ENCODE measurements at regions not wholly inside any gene's neighbourhood (a gene's known extent, or its start where the extent isn't known, plus 50 kb on each side); places are given as distances from the start of the nearest gene placed in this dataset.

- Histone ChIP-seq H3K27me3 (replicated peaks in 1 of 2; ENCODE audit: control insufficient read depth in 2 of 2, extremely low read depth in 1 of 2, insufficient read depth in 2 of 2, low read length in 1 of 2) (peaks cover 0 to 23% of the 10 kb centered on the region in 2 experiments), H3K4me3 (ENCODE audit: control insufficient read depth in 1 of 2, extremely low read depth in 1 of 2, low read length in 1 of 2) (no peak overlapping the region), H3K9me3 (no peaks in the 10 kb centered on the region), H3K27ac (ENCODE audit: low read length) (no peak overlapping the region), H3K36me3 (ENCODE audit: control insufficient read depth in 2 of 2, extremely low read depth in 1 of 2, insufficient read depth in 1 of 2, low read length in 1 of 2) (no peaks in the 10 kb centered on the region), H3K4me1 (ENCODE audit: control insufficient read depth in 1 of 2, extremely low read depth in 1 of 2, insufficient read depth in 2 of 2, low read length in 2 of 2) (no peaks in the 10 kb centered on the region)
- CTCF ChIA-PET = no interaction called here
- DNase-seq = no peak
- peaks cover 0 to 19% of the 10 kb centered on the region in 2 donors for H3K27me3 Mint-ChIP-seq
- ATAC-seq (replicated peaks in 1 of 4) = no peak
- no peaks in the 10 kb centered on the region for H3K4me1 Mint-ChIP-seq
- 33% methylated on average over 1 of the region's 7 CpGs for WGBS (ENCODE audit: insufficient coverage)
- POLR2A ChIA-PET = no interaction called here
- H3K27ac Mint-ChIP-seq = no peak overlapping the region
- no peak overlapping the region for H3K4me3 Mint-ChIP-seq
- H3K9me3 Mint-ChIP-seq = no peaks in the 10 kb centered on the region
- H3K36me3 Mint-ChIP-seq = no peaks in the 10 kb centered on the region
Observed at GRCh38 chr6:43860285-43860684, 90.3 kb downstream of the VEGFA start.

- DNase-seq (no peak), ATAC-seq (replicated peaks in 1 of 4) (no peak)
- Histone ChIP-seq H3K27me3 (replicated peaks in 1 of 2; ENCODE audit: control insufficient read depth in 2 of 2, extremely low read depth in 1 of 2, insufficient read depth in 2 of 2, low read length in 1 of 2) (peaks cover 0 to 14% of the 10 kb centered on the region in 2 experiments), H3K4me1 (ENCODE audit: control insufficient read depth in 1 of 2, extremely low read depth in 1 of 2, insufficient read depth in 2 of 2, low read length in 2 of 2) (no peaks in the 10 kb centered on the region), H3K36me3 (ENCODE audit: control insufficient read depth in 2 of 2, extremely low read depth in 1 of 2, insufficient read depth in 1 of 2, low read length in 1 of 2) (no peaks in the 10 kb centered on the region), H3K4me3 (ENCODE audit: control insufficient read depth in 1 of 2, extremely low read depth in 1 of 2, low read length in 1 of 2) (no peak overlapping the region), H3K27ac (ENCODE audit: low read length) (no peak overlapping the region), H3K9me3 (no peaks in the 10 kb centered on the region)
- POLR2A ChIA-PET = interaction anchor here in 1 of 2 donors (0.6 kb wide), 1 partner anchor 16 kb away, joined by 9 read pairs; no protein-coding TSS in a partner anchor
- 95% methylated on average over 9 of the region's 9 CpGs for WGBS (ENCODE audit: insufficient coverage)
- peaks cover 0 to 9% of the 10 kb centered on the region in 2 donors for H3K27me3 Mint-ChIP-seq
- H3K27ac Mint-ChIP-seq = no peak overlapping the region
- H3K4me1 Mint-ChIP-seq = no peaks in the 10 kb centered on the region
- CTCF ChIA-PET = no interaction called here
- H3K9me3 Mint-ChIP-seq = no peaks in the 10 kb centered on the region
- H3K4me3 Mint-ChIP-seq = no peak overlapping the region
- no peaks in the 10 kb centered on the region for H3K36me3 Mint-ChIP-seq
Observed at GRCh38 chr6:43859213-43859612, 89.2 kb downstream of the VEGFA start.

- no peaks in the 10 kb centered on the region for H3K36me3 Mint-ChIP-seq
- DNase-seq = no peak
- Histone ChIP-seq H3K27ac (ENCODE audit: low read length) (no peak overlapping the region), H3K9me3 (no peaks in the 10 kb centered on the region), H3K27me3 (replicated peaks in 1 of 2; ENCODE audit: control insufficient read depth in 2 of 2, extremely low read depth in 1 of 2, insufficient read depth in 2 of 2, low read length in 1 of 2) (peaks cover 0 to 13% of the 10 kb centered on the region in 2 experiments), H3K4me3 (ENCODE audit: control insufficient read depth in 1 of 2, extremely low read depth in 1 of 2, low read length in 1 of 2) (no peak overlapping the region), H3K4me1 (ENCODE audit: control insufficient read depth in 1 of 2, extremely low read depth in 1 of 2, insufficient read depth in 2 of 2, low read length in 2 of 2) (no peaks in the 10 kb centered on the region), H3K36me3 (ENCODE audit: control insufficient read depth in 2 of 2, extremely low read depth in 1 of 2, insufficient read depth in 1 of 2, low read length in 1 of 2) (no peaks in the 10 kb centered on the region)
- no peak overlapping the region for H3K27ac Mint-ChIP-seq
- WGBS (ENCODE audit: insufficient coverage) = 70% methylated on average over 7 of the region's 11 CpGs
- peaks cover 0 to 4% of the 10 kb centered on the region in 2 donors for H3K27me3 Mint-ChIP-seq
- no peak for ATAC-seq (replicated peaks in 1 of 4)
- no peaks in the 10 kb centered on the region for H3K9me3 Mint-ChIP-seq
- POLR2A ChIA-PET = interaction anchor here in 1 of 2 donors (0.5 kb wide), 1 partner anchor 29 kb away, joined by 3 read pairs; no protein-coding TSS in a partner anchor
- H3K4me1 Mint-ChIP-seq = no peaks in the 10 kb centered on the region
- CTCF ChIA-PET = no interaction called here
- H3K4me3 Mint-ChIP-seq = no peak overlapping the region
Observed at GRCh38 chr6:43858161-43859153, 88.4 kb downstream of the VEGFA start.

GRCh38 chr6:43856005-43856765 lies 86.2 kb downstream of the VEGFA start:
- ATAC-seq (replicated peaks in 1 of 4) = no peak
- 79% methylated on average over 4 of the region's 6 CpGs for WGBS (ENCODE audit: insufficient coverage)

DNA sequence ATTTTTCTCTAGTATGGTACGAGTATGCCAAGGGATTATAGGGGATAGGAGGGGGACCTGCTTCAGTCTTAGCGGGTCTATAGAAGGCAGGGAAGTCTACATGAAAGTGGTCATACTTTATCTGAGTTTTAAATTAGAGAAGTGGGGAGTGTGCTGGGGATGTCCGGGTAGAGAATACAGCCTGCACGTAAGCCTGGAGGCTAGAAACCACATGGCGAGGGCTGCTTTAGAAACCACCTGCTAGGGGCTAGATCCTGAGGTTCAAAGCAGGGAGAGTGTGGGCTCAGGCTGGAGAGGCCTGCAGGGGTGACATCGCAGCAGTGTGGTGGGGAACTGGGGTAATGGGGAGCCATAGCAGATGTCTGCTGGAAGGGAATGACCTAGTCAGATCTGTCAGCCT lies 85.2 kb downstream of the VEGFA start:
- Histone ChIP-seq H3K4me1 (ENCODE audit: control insufficient read depth in 1 of 2, extremely low read depth in 1 of 2, insufficient read depth in 2 of 2, low read length in 2 of 2) (no peaks in the 10 kb centered on the region), H3K27ac (ENCODE audit: low read length) (no peak overlapping the region), H3K36me3 (ENCODE audit: control insufficient read depth in 2 of 2, extremely low read depth in 1 of 2, insufficient read depth in 1 of 2, low read length in 1 of 2) (no peaks in the 10 kb centered on the region), H3K27me3 (replicated peaks in 1 of 2; ENCODE audit: control insufficient read depth in 2 of 2, extremely low read depth in 1 of 2, insufficient read depth in 2 of 2, low read length in 1 of 2) (peaks cover 0 to 23% of the 10 kb centered on the region in 2 experiments), H3K4me3 (ENCODE audit: control insufficient read depth in 1 of 2, extremely low read depth in 1 of 2, low read length in 1 of 2) (no peak overlapping the region), H3K9me3 (no peaks in the 10 kb centered on the region)
- H3K9me3 Mint-ChIP-seq = no peaks in the 10 kb centered on the region
- ChIA-PET POLR2A (no interaction called here), CTCF (interaction anchor here in 1 of 2 donors (0.6 kb wide), 1 partner anchor 1729 kb away, joined by 3 read pairs; no protein-coding TSS in a partner anchor)
- H3K4me1 Mint-ChIP-seq = no peaks in the 10 kb centered on the region
- no peak for ATAC-seq (replicated peaks in 1 of 4)
- 47% methylated on average over 6 of the region's 6 CpGs for WGBS (ENCODE audit: insufficient coverage)
- no peak overlapping the region for H3K27ac Mint-ChIP-seq
- H3K36me3 Mint-ChIP-seq = no peaks in the 10 kb centered on the region
- H3K4me3 Mint-ChIP-seq = no peak overlapping the region
- no peaks in the 10 kb centered on the region for H3K27me3 Mint-ChIP-seq
- no peak for DNase-seq

More at GRCh38 chr6:43856005-43856765, 86.2 kb downstream of the VEGFA start:
- H3K27me3 ChIP-seq (replicated peaks in 1 of 2; ENCODE audit: control insufficient read depth in 2 of 2, extremely low read depth in 1 of 2, insufficient read depth in 2 of 2, low read length in 1 of 2) = peaks cover 0 to 18% of the 10 kb centered on the region in 2 experiments
- no peaks in the 10 kb centered on the region for H3K4me1 ChIP-seq (ENCODE audit: control insufficient read depth in 1 of 2, extremely low read depth in 1 of 2, insufficient read depth in 2 of 2, low read length in 2 of 2)
- Mint-ChIP-seq H3K9me3 (no peaks in the 10 kb centered on the region), H3K27ac (no peak overlapping the region), H3K4me3 (no peak overlapping the region), H3K36me3 (no peaks in the 10 kb centered on the region), H3K27me3 (no peaks in the 10 kb centered on the region), H3K4me1 (no peaks in the 10 kb centered on the region)
- ChIA-PET CTCF (interaction anchor here in 1 of 2 donors (0.5 to 0.6 kb wide), 3 partner anchors 9 to 1730 kb away, joined by 3 to 5 read pairs (median 3); no protein-coding TSS in a partner anchor), POLR2A (no interaction called here)
- no peak overlapping the region for H3K4me3 ChIP-seq (ENCODE audit: control insufficient read depth in 1 of 2, extremely low read depth in 1 of 2, low read length in 1 of 2)
- no peak overlapping the region for H3K27ac ChIP-seq (ENCODE audit: low read length)
- no peaks in the 10 kb centered on the region for H3K9me3 ChIP-seq
- H3K36me3 ChIP-seq (ENCODE audit: control insufficient read depth in 2 of 2, extremely low read depth in 1 of 2, insufficient read depth in 1 of 2, low read length in 1 of 2) = no peaks in the 10 kb centered on the region
- no peak for DNase-seq

GRCh38 chr6:43853066-43853650 lies 83.1 kb downstream of the VEGFA start:
- Mint-ChIP-seq H3K36me3 (no peaks in the 10 kb centered on the region), H3K27me3 (no peaks in the 10 kb centered on the region), H3K4me3 (no peak overlapping the region), H3K9me3 (no peaks in the 10 kb centered on the region), H3K4me1 (no peaks in the 10 kb centered on the region), H3K27ac (no peak overlapping the region)
- ChIA-PET POLR2A (no interaction called here), CTCF (no interaction called here)
- Histone ChIP-seq H3K36me3 (ENCODE audit: control insufficient read depth in 2 of 2, extremely low read depth in 1 of 2, insufficient read depth in 1 of 2, low read length in 1 of 2) (no peaks in the 10 kb centered on the region), H3K9me3 (no peaks in the 10 kb centered on the region), H3K4me3 (ENCODE audit: control insufficient read depth in 1 of 2, extremely low read depth in 1 of 2, low read length in 1 of 2) (no peak overlapping the region), H3K27me3 (replicated peaks in 1 of 2; ENCODE audit: control insufficient read depth in 2 of 2, extremely low read depth in 1 of 2, insufficient read depth in 2 of 2, low read length in 1 of 2) (peaks cover 0 to 24% of the 10 kb centered on the region in 2 experiments), H3K4me1 (ENCODE audit: control insufficient read depth in 1 of 2, extremely low read depth in 1 of 2, insufficient read depth in 2 of 2, low read length in 2 of 2) (no peaks in the 10 kb centered on the region), H3K27ac (ENCODE audit: low read length) (no peak overlapping the region)
- 77% methylated on average over 4 of the region's 5 CpGs for WGBS (ENCODE audit: insufficient coverage)
- ATAC-seq (replicated peaks in 1 of 4) (no peak), DNase-seq (no peak)
